ENCODE measurements at regions not wholly inside any gene's neighbourhood (a gene's known extent, or its start where the extent isn't known, plus 50 kb on each side); places are given as distances from the start of the nearest gene placed in this dataset.
"Not testable (repeated sequence)": the region's sequence is repeated elsewhere in the genome, so short reads cannot be mapped to it uniquely, and the experiment has no call there.

DNA sequence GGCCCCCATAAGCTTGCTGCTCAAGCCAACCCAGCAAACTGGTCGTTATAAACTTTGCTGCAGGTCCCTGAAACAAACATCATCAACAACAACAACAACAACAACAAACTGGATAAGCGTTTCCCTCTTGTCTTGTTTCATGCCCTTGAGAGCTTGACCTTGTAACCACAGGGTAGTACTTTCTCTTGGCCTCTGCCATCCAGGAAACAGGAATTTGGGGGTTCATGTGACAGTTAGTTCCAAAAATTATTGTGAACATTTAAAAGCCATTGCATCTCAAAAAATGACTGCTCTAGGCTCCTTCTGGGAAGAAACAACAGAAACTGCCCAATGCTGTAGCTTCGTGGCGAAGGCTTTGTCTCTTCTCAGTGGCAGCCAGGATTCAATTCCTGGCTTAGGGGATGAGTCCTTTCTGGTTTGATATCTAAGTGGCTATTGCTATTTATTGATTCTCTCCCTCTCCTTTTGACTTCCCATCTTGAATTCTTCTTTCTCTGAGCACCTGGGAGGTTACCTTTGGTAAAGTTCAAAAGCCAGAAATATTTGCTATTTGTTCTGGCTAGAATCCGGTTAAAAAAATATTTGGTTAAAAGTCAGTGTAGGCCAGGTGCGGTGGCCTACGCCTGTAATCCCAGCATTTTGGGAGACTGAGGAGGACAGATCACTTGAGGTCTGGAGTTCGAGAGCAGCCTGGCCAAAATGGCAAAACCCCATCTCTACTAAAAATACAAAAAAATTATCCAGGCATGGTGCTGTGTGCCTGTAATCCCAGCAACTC, 52.0 kb upstream of the CPM start:
- no peak for TF ChIP-seq CTCF (IDR thresholded peaks at IDR 0.05)
- no peak for TF ChIP-seq POLR2A (IDR thresholded peaks at IDR 0.05)
- no peak for DNase-seq (ENCODE audit: low spot score in 2 of 2)
- 87 to 88% methylated on average over 8 of the region's 8 CpGs for WGBS, 2 donors
- intact Hi-C loops (cut with DNase I; ENCODE audit: low total_unique reads): no loop called here
- H3K4me3 ChIP-seq (ENCODE audit: low read depth, poor library complexity, severe bottlenecking): no peak overlapping the region

DNA sequence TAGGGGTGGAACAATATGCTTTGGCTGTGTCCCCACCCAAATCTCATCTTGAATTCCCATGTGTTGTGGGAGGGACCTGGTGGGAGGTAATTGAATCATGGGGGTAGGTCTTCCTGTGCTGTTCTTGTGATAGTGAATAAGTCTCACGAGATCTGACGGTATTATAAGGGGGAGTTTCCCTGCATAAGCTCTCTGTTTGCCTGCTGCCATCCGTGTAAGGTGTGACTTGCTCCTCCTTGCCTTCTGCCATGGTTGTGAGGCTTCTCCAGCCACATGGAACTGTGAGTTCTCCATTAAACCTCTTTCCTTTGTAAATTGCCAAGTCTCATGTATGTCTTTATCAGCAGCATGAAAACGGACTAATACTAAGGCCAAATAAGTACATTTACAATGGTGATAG, 64.6 kb upstream of the CPM start:
- intact Hi-C loops (cut with DNase I; ENCODE audit: low total_unique reads); H3K4me3 ChIP-seq (ENCODE audit: low read depth, poor library complexity, severe bottlenecking); DNase-seq (ENCODE audit: low spot score in 2 of 2): not testable (repeated sequence)
- 88 to 95% methylated on average over 4 of the region's 4 CpGs for WGBS, 2 donors

- TF ChIP-seq CTCF (IDR thresholded peaks at IDR 0.05): no peak
- no peak for TF ChIP-seq POLR2A (IDR thresholded peaks at IDR 0.05)
- intact Hi-C loops (cut with DNase I; ENCODE audit: low total_unique reads): no loop called here
- WGBS, 2 donors: 50 to 61% methylated on average over 1 of the region's 1 CpG
- no peak overlapping the region for H3K4me3 ChIP-seq (ENCODE audit: low read depth, poor library complexity, severe bottlenecking)
- DNase-seq (ENCODE audit: low spot score in 2 of 2): no peak
Measured at GRCh38 chr12:68998041-68998440, 65.1 kb upstream of the CPM start.

GRCh38 chr12:69000074-69000473, 67.1 kb upstream of the CPM start:
- no peak for TF ChIP-seq POLR2A (IDR thresholded peaks at IDR 0.05)
- no peak for TF ChIP-seq CTCF (IDR thresholded peaks at IDR 0.05)
- intact Hi-C loops (cut with DNase I; ENCODE audit: low total_unique reads): no loop called here
- no peak overlapping the region for H3K4me3 ChIP-seq (ENCODE audit: low read depth, poor library complexity, severe bottlenecking)
- 92 to 94% methylated on average over 3 of the region's 3 CpGs for WGBS, 2 donors
- DNase-seq (ENCODE audit: low spot score in 2 of 2): no peak

DNA sequence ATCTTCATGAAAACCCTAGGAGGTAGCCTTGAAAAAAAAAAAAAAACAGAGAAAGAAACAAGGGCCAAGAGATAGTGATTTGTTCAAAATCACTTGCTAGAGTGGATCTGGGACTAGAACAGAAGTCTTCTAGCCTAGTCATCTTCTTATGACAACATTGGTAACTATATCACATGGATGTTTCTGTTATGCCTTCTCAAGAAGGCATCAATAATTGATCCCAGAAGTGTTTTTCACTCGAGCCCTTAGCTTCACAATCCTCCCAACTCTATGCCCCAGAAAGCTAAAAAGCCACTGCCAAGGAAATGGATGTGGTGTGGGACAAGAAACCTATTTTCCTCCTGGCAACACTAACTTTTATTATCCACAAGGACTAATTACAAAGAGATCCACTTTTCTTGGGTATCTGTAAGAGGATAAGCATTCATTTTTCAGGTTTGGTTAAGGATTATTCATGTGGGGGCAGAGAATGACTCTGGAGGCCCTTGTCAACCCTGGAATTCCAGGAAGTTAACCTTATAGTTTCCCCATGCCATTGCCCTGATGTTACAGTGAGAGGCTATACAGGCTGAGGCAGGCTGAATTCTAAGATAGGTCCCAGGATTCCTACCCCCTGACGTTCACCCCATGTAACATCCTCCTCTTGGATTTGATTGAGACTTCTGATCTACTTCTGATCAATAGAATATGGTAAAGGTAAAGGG, 67.7 kb upstream of the CPM start:
- WGBS, 2 donors: 70 to 74% methylated on average over 2 of the region's 2 CpGs
- DNase-seq (ENCODE audit: low spot score in 2 of 2): no peak
- intact Hi-C loops (cut with DNase I; ENCODE audit: low total_unique reads): no loop called here
- H3K4me3 ChIP-seq (ENCODE audit: low read depth, poor library complexity, severe bottlenecking): no peak overlapping the region
- TF ChIP-seq CTCF (IDR thresholded peaks at IDR 0.05) (no peak), POLR2A (IDR thresholded peaks at IDR 0.05) (no peak)

GRCh38 chr12:69001251-69001650, 68.3 kb upstream of the CPM start:
- no peak for DNase-seq (ENCODE audit: low spot score in 2 of 2)
- no peak overlapping the region for H3K4me3 ChIP-seq (ENCODE audit: low read depth, poor library complexity, severe bottlenecking)
- TF ChIP-seq CTCF (IDR thresholded peaks at IDR 0.05): no peak
- no peak for TF ChIP-seq POLR2A (IDR thresholded peaks at IDR 0.05)
- WGBS, 2 donors: 89 to 90% methylated on average over 3 of the region's 3 CpGs
- intact Hi-C loops (cut with DNase I; ENCODE audit: low total_unique reads): no loop called here

Measured in lower leg skin (tissue), 4 donors.